G401 (cell line): ENCODE measurements at regions not wholly inside any gene's neighbourhood (a gene's known extent, or its start where the extent isn't known, plus 50 kb on each side); places are given as distances from the start of the nearest gene placed in this dataset.

Source experiments
- DNase-seq: peaks from one replicate; pipeline ENCODE4 v3.0.0-alpha.2; 2015; ENCODE audit warnings: low spot score
- in situ Hi-C: cut with HindIII; loops from 2 replicates; pipeline ENCODE4 v1.10.0; 2016; ENCODE audit warnings: low sequenced_read_pairs, mixed read lengths

DNA sequence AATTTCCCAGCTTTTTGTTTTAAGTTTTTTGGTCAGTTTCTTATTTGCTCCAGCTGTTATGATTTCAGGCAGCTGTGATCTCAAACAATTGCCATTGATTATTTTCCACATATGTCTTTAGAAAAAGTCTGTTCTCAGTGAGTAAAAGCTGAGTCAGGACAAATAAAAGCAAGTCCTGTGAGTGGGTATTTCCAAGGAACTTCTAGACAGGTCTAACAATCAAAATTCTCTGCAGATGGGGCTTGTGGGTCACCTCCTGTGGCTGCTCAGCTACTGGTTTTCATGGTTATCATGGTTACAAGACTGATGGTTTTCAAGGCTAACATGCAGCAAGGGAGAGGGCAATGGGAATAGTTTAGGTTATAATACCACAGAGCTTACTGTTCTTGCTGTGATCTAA, 585.7 kb downstream of the LMO4 start:
- DNase-seq: no peak
- in situ Hi-C loops: no loop called here

DNA sequence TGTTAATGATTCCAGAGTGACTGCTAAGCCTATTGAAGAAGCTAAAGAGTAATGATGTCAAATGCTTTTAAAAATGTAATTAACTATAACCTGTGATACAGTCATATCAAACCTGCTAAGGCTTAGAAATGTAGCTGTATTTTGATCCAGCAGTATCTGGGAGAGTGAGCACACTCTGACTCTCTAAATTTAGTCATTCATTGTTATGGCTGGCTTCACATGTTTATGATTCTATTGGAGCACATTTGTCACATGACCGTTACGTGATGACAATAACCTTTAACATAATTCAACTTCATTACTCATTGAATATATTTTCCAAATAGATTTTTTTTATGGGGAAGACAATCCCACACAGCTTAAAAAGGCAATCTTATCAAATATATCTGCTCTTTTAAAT, 587.1 kb downstream of the LMO4 start:
- DNase-seq: no peak
- in situ Hi-C loops: no loop called here

DNA sequence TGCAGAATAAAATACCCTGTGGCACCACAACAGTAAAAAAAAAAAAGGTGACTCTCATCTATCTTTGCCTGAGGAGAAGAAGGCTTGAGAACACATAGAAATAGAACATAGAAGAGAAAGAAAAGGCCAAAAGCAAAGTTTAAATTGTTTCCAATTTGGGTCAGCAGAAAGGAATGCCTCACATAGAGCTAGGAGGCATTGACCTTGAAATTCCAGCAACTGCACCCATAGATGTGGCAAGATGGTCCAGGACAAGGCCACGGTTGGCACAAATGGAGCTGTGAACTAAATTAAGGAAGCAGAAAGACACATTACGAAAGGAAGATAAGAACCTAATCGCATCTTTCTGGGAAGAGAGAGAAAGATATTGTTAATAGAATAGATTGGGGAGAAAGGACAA, 588.3 kb downstream of the LMO4 start:
- DNase-seq: no peak
- in situ Hi-C loops: no loop called here

DNA sequence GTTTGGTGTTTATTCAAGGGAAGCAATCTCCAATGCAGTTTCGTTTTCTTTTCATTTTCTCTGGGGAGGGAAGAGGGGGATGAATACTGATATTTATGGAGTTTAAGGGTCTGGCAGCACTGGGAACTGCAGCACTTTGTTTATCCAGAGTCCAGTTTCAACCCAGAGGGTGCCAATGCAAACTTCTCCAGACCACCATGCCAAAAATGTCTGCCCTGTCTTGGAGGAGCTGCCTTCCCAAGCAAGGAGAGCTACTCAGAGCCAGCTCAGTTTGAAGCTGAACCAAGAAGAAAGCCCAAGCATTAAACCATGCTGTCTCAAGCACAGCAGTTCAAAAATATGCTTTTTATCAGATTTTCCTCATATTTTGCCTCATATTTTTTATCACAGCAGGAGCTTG, 589.7 kb downstream of the LMO4 start:
- no peak for DNase-seq
- in situ Hi-C loops: no loop called here

DNA sequence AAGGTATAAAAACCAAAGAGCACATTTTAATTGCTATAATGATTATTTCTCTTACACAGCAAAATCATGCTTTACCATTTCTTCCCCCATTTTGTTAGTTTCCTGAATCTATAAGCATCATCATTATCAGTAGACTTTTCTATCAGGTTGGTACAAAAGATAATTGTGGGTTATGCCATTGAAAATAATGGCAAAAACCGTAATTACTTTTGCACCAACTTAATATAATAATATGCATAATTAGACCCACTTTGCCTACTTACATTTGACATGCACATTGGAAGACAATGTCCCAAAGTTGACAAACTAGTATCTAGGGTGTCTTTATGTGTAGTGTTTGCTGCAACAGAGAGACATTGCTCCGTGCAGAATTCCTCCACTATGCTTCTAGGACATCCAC, 594.2 kb downstream of the LMO4 start:
- in situ Hi-C loops: no loop called here

DNA sequence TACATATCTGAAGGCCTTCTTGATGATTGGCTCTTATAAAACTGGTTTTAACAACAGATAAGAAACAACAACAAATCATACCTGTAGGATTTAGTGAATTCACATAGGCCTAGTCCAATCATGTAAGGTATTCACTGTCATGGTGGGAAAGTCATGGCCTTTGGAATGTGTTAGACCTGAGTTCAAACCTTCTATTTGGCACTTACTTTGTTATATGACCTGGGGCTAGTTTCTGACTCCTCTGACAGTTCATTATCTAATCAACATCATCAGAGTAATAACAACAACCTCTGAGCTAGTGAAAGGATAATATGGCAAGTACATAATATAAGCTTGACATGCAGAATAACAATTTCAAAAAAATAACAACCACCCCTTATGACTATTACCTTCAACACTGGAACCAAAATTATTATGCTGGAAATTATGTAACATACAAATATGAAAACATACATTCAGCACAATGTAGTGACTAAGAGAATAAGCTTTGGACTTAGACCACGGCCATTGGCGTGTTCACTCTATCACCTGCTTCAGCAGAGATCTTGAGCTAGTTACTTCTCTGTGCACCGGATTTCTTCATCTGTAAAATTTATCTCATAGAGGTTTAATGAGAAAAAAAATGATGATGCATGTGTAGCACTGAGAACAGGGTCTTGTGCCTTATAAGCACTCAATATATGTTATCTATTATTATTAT, 597.6 kb downstream of the LMO4 start:
- DNase-seq: no peak
- in situ Hi-C loops: no loop called here

More for the DNA sequence above, 594.2 kb downstream of the LMO4 start:
- DNase-seq: no peak

DNA sequence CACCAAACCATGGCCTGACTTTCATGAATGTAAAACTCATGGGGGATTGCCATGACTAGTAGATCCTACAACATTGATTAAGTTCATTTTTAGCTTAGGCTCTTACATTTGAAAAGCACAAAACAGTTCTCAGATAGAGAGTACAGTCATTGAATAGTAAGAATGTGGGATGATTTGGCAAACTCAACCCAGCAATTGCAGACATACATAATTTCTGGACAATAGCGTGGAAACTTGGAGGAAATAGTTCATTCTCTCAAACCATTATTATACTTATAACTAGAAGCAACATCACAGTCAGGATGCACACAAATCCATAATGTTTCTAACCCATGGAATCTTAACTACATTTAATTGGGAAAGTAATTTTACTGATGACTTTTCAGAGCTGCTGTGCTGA, 598.2 kb downstream of the LMO4 start:
- DNase-seq: no peak
- in situ Hi-C loops: no loop called here

DNA sequence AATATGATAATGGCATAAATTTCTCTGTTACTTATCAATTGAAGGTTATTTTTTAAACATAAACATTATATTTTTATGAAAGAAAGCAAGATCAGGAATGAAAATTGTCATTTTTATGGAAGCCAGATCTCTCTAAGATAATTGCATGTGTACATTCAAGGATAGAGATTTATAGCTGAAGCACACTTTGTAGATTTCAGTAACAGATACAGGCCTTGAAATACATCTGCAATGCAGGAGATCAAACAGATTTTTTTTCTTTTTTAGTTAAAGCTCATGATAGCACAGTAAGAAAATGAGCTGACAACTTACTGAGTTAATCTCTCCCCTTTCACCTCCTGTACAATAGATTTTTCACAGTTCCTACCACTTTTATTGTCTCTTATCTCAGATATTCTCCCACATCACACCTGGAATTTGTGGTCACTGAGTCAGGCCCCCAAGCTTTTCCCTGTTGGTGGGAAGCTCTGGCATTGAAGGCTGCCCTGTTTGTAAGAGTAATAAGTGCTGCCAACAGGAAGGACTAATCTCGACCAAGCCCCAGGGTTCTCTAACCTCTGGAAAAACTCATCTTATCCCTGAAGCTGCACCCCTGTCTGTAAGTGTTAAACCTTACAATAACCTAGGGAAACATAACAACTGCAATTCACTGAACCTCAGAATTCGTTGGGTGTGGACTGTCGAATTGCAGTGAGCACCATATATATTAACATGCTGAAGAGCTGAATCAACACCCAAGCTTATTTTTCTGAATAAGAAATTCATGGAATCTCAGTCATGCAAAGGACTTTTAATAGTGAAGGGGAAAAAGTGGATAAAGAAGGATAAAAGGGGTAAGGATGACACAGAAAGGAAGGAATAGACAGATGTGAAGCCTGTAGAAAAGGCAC, 599.0 kb downstream of the LMO4 start:
- DNase-seq: no peak
- in situ Hi-C loops: no loop called here

DNA sequence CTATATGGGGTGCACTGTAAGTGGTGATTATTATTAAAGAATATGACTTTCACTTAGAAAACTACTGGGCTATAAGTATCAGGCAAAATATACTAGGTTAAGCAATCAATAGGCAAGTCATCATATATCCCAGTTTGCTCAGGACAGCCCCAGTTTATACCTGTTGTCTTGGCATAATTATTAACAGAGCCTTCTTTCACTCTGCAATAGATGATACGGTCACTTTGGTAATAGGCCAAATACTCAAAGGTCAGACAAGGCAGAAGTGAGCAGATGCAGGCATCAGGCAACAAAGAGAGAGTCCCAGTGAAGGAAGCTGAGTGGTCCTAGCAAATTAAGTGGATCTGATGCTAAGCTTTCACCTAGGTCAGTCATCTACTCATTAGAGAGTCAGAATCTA, 599.9 kb downstream of the LMO4 start:
- in situ Hi-C loops: no loop called here
- DNase-seq: no peak

DNA sequence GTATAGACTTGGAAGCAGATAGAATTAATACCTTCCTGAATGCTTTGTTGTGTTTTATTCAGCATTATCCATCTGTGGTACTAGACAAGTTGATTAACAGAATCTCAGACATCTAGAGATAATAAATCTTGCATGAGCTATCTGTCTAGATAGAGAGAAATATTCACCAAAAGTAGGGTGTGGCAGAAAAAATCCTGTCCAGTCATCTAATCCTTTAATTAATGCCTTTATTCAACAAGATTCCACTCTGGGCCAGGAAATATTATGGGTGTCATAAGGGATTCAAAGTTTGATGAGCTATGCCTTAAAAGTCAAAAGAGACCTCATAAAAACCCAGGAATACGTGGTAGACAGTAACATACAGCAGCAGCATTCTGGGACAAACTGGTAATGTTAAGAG, 601.2 kb downstream of the LMO4 start:
- no peak for DNase-seq
- in situ Hi-C loops: no loop called here

DNA sequence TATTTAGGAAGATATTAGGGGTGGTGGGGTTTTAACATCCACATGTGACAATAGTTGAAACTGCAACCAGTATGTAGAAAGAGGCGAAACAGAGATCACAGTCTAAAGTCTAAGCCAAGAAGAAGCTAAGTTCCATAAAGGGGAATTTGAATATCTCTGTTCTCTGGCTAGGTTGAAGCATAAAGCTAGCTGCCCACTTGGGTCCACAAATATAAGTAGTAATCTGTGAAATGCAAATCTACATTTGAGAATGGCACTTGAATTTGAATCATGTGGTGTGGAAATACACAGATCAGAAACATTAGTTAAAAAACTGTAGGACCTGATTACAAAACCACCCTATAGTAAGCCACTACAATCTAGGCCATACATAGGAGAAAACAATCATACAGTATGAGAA, 602.1 kb downstream of the LMO4 start:
- in situ Hi-C loops: no loop called here
- no peak for DNase-seq

DNA sequence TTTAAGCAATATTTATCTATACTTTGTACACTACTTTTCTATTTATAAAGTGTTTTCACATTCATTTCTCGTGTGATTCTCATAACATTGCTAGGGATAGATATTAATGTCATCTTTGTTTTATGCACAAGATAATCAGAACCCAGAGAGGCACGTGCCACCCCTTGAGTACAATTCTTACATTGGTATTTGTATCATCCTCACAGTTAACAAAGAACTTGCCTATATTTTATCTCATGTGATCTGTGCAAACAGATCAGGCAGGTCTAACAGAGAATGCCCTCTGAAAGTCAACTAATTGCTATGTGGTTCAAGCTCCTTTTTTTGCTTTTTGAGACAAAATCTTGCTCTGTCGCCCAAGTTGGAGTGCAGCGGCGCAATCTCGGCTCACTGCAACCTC, 604.5 kb downstream of the LMO4 start:
- DNase-seq: no peak
- in situ Hi-C loops: no loop called here

DNA sequence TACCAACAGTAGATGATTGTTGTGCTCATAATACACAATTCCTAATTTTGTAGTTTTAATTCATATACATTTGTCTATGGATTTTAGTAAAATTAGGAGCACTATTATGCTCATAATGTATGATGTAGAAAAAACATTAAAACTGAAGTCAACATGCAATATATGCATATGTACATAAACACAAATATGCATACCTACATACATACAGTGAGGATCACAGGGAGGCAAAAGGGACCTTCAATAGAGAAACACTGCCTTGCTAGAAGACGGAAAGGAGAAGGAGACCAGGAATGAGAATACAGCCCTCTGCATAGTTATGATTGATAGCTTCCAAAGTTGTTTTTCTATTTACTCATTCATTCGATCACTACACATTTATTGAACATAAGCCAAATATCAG, 606.5 kb downstream of the LMO4 start:
- in situ Hi-C loops: no loop called here
- no peak for DNase-seq

DNA sequence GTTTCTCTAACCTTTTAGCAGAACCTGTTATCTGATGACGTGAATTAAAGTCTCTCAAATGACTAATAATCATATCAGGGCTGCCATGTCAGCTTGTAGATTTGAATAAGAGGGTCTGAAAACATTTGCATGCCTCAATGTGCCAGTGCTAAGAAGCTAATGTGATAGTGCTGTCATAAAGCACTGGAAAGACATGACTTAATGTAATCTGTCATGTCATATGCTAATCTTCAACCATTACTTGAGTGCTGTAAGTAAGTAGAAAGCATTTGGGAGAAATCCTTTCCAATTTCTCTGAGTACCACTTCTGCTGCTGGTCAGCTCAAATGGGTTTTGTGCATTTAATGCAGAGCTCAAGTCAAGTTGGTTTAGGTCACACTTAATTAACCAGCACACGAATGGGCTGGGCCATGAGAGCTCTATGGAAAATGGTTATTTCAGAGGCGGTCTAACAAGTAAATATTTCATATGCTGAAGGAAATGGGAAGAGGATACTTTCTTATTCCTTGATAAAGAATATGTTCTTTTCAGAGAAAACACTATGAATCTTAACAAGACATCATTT, 609.2 kb downstream of the LMO4 start:
- no peak for DNase-seq
- in situ Hi-C loops: no loop called here

DNA sequence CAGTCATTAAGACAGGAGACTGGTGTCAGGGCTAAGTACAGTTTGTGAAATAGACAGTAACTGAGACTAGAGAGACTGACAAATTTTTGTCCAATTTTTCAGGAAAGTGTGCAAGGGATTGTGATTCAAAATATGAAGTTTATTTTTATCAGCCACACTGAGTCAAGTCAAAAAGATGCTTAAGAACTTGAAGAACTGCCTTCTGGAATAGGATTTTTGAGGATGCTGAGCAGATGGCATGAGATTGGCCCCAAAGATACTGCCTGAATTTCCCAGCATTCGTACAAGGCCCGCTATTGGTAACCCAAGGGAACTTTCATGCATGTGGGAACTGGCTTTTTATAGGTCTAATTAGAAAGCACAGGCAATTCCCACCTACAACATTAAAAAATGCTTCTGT, 610.0 kb downstream of the LMO4 start:
- no peak for DNase-seq
- in situ Hi-C loops: no loop called here

DNA sequence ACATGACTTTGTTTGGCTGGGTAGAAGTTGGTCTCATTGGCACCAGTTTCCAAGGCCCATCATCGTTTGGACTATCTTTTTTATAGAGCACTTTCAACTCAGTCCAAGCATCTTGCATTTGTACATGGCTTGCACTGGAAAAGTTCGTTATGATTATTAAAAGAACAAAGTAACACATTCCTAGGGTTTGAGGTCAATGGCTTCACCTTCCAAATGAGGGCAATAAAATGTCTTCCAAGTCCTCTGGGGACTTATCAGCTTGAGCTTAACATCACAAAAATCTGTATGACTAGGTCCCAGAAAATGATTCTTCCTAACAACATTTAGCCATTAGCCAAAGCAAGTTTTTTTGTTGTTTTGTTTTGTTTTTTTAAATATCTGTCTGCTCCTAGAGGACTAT, 610.8 kb downstream of the LMO4 start:
- in situ Hi-C loops: no loop called here
- no peak for DNase-seq

DNA sequence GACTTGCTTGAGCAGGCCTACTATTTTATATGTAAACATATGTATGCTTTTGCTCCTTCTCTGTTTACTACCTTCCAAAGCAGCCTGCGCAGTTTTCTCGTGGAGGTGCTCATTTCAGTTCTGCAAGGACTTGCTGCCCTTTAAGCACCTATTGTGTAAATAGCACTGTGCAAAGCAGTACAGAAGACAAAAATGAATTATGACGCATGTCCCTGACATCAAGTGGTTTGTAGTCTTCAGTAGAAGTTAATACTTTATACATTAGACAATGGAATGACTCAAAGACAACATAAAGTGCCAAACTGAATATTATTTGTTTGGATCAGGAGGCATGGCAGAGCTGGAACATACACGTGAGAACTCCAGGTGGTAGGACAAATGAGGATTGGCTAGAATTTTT, 611.7 kb downstream of the LMO4 start:
- no peak for DNase-seq
- in situ Hi-C loops: no loop called here

DNA sequence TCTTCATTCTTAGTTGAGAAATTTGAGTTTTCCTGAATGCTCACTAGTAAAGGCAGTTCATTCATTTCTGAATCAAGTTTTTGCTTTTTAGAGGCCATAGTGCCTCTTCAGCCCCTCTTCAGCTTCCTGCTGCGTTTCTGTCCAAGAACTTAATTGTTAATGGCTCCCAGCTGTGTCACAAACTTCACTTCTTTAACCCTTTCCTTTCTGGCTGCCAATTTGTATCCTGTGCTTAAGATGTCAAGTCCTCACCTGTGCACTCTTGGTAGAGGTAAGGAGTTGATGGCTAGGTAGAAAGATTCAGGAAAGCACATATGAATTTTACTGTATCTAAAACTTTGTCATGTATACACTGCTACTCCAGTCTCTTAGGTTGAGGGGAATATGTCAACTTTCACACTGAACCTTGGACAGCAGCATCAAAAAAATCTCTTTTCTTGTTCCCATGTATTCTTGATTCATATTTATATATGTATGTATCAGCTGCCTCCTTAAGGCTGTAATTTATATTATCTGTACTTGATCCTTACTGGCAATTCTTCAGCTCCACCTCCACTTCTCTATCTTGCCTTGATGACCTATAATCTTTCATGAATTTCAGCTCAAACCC, 612.8 kb downstream of the LMO4 start:
- no peak for DNase-seq
- in situ Hi-C loops: no loop called here

DNA sequence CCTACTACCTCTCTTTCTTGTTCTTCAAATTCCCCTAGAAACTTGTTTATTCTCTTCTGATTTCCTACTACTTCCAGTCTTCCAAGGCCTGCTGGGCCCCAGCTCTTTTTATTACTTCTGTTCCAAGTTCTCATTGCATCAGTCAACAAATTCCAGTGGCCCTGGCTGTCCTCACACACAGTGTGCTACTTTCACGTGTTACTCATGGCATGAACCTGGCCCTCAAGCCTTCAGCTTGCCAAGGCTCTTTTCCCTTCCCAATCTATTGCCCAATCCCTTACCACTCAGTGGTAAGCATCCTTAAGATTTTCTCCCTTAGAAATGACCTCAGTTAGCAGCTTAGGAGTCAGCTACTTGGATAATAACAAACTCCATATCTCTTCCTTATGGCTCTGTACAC, 613.5 kb downstream of the LMO4 start:
- in situ Hi-C loops: no loop called here
- no peak for DNase-seq

DNA sequence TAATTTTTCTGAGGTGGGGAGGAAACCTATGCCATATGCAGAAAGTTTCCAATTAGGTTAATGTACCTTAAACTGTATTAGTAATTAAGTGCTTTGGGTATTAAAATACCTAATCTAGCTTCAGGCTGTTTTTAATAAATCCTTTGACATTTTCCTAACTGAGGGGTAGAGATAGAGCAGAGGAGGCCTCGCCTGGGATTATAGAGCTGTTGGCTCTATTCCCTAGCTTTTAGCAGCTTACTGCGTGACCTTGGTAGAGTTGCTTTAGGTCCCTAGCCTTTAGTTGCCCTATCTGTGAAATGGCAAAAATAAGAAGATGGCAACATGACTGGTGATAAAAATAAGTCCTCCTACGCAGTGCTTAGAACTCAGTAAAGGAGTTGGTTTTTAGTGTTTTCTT, 621.0 kb downstream of the LMO4 start:
- DNase-seq: no peak
- in situ Hi-C loops: no loop called here
